ENCODE measurements at regions not wholly inside any gene's neighbourhood (a gene's known extent, or its start where the extent isn't known, plus 50 kb on each side); places are given as distances from the start of the nearest gene placed in this dataset.

- no peaks in the 10 kb centered on the region for H4K20me1 ChIP-seq (ENCODE audit: insufficient read depth, low read length)
- H3K27ac ChIP-seq (ENCODE audit: low read depth, low read length, poor library complexity, severe bottlenecking) = no peak overlapping the region
- H3K9me2 ChIP-seq (ENCODE audit: insufficient read depth, low read length) = no peaks in the 10 kb centered on the region
- no TSS peak for BruUV-seq (replicated peaks)
- H3K4me3 ChIP-seq (ENCODE audit: low read depth, low read length, poor library complexity, severe bottlenecking) = no peak overlapping the region
- H3K9me3 ChIP-seq (ENCODE audit: low read length) = no peaks in the 10 kb centered on the region
- CTCF ChIA-PET (ENCODE audit: unreplicated experiment) = no interaction called here
- POLR2A ChIA-PET = interaction anchor here (0.7 kb wide), 1 partner anchor 1483 kb away, joined by 3 read pairs; no protein-coding TSS in a partner anchor
- H3K4me1 ChIP-seq (ENCODE audit: insufficient read depth, low read length, poor library complexity, severe bottlenecking) = no peaks in the 10 kb centered on the region
- no peak overlapping the region for H2AFZ ChIP-seq (ENCODE audit: low read length)
- H3K36me3 ChIP-seq (ENCODE audit: insufficient read depth, low read length) = no peaks in the 10 kb centered on the region
- no peak overlapping the region for H3K4me2 ChIP-seq (ENCODE audit: low read length)
- no peaks in the 10 kb centered on the region for H3K79me2 ChIP-seq (ENCODE audit: insufficient read depth, low read depth, low read length)
- TF ChIP-seq, protein P1, sequence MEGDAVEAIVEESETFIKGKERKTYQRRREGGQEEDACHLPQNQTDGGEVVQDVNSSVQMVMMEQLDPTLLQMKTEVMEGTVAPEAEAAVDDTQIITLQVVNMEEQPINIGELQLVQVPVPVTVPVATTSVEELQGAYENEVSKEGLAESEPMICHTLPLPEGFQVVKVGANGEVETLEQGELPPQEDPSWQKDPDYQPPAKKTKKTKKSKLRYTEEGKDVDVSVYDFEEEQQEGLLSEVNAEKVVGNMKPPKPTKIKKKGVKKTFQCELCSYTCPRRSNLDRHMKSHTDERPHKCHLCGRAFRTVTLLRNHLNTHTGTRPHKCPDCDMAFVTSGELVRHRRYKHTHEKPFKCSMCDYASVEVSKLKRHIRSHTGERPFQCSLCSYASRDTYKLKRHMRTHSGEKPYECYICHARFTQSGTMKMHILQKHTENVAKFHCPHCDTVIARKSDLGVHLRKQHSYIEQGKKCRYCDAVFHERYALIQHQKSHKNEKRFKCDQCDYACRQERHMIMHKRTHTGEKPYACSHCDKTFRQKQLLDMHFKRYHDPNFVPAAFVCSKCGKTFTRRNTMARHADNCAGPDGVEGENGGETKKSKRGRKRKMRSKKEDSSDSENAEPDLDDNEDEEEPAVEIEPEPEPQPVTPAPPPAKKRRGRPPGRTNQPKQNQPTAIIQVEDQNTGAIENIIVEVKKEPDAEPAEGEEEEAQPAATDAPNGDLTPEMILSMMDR (conservative IDR thresholded peaks at IDR 0.05; ENCODE audit: low read length) = no peak
- TF ChIP-seq EZH2phosphoT487 (IDR thresholded peaks at IDR 0.05; ENCODE audit: borderline replicate concordance, low read depth, low read length) = no peak
- intact Hi-C loops (cut with micrococcal nuclease; ENCODE audit: unreplicated experiment) = no loop called here
- no peak for DNase-seq (ENCODE audit: low spot score)
Measured at GRCh38 chr1:118650107-118650807, 337.9 kb downstream of the TBX15 start.

GRCh38 chr1:118649369-118650106 lies 338.6 kb downstream of the TBX15 start:
- CTCF ChIA-PET (ENCODE audit: unreplicated experiment) = no interaction called here
- POLR2A ChIA-PET = interaction anchor here (0.7 kb wide), 1 partner anchor 1482 kb away, joined by 3 read pairs; no protein-coding TSS in a partner anchor
- Histone ChIP-seq H3K9me3 (ENCODE audit: low read length) (no peaks in the 10 kb centered on the region), H3K9me2 (ENCODE audit: insufficient read depth, low read length) (no peaks in the 10 kb centered on the region; the same call in 1 of the 2 replicates), H3K27ac (ENCODE audit: low read depth, low read length, poor library complexity, severe bottlenecking) (no peak overlapping the region), H4K20me1 (ENCODE audit: insufficient read depth, low read length) (no peaks in the 10 kb centered on the region), H3K36me3 (ENCODE audit: insufficient read depth, low read length) (no peaks in the 10 kb centered on the region), H2AFZ (ENCODE audit: low read length) (no peak overlapping the region), H3K4me1 (ENCODE audit: insufficient read depth, low read length, poor library complexity, severe bottlenecking) (no peaks in the 10 kb centered on the region), H3K4me2 (ENCODE audit: low read length) (no peak overlapping the region), H3K79me2 (ENCODE audit: insufficient read depth, low read depth, low read length) (no peaks in the 10 kb centered on the region), H3K4me3 (ENCODE audit: low read depth, low read length, poor library complexity, severe bottlenecking) (no peak overlapping the region)
- BruUV-seq (replicated peaks) = no TSS peak
- intact Hi-C loops (cut with micrococcal nuclease; ENCODE audit: unreplicated experiment) = no loop called here
- no peak for DNase-seq (ENCODE audit: low spot score)
- TF ChIP-seq EZH2phosphoT487 (IDR thresholded peaks at IDR 0.05; ENCODE audit: borderline replicate concordance, low read depth, low read length) = no peak
- TF ChIP-seq, protein P1 (conservative IDR thresholded peaks at IDR 0.05; ENCODE audit: low read length) = no peak

- no peak overlapping the region for H2AFZ ChIP-seq (ENCODE audit: low read length)
- DNase-seq (ENCODE audit: low spot score) = no peak
Measured at GRCh38 chr1:118636004-118636403, 352.1 kb downstream of the TBX15 start.

More at GRCh38 chr1:118636004-118636403, 352.1 kb downstream of the TBX15 start:
- BruUV-seq (replicated peaks) = no TSS peak
- Histone ChIP-seq H3K9me3 (ENCODE audit: low read length) (no peaks in the 10 kb centered on the region), H3K4me2 (ENCODE audit: low read length) (no peak overlapping the region), H4K20me1 (ENCODE audit: insufficient read depth, low read length) (no peaks in the 10 kb centered on the region), H3K27ac (ENCODE audit: low read depth, low read length, poor library complexity, severe bottlenecking) (no peak overlapping the region), H3K4me1 (ENCODE audit: insufficient read depth, low read length, poor library complexity, severe bottlenecking) (no peaks in the 10 kb centered on the region), H3K9me2 (ENCODE audit: insufficient read depth, low read length) (no peaks in the 10 kb centered on the region), H3K79me2 (ENCODE audit: insufficient read depth, low read depth, low read length) (no peaks in the 10 kb centered on the region), H3K4me3 (ENCODE audit: low read depth, low read length, poor library complexity, severe bottlenecking) (no peak overlapping the region), H3K36me3 (ENCODE audit: insufficient read depth, low read length) (no peaks in the 10 kb centered on the region)
- intact Hi-C loops (cut with micrococcal nuclease; ENCODE audit: unreplicated experiment) = no loop called here
- TF ChIP-seq, protein P1 (conservative IDR thresholded peaks at IDR 0.05; ENCODE audit: low read length) = no peak
- no peak for TF ChIP-seq EZH2phosphoT487 (IDR thresholded peaks at IDR 0.05; ENCODE audit: borderline replicate concordance, low read depth, low read length)
- ChIA-PET CTCF (ENCODE audit: unreplicated experiment) (no interaction called here), POLR2A (interaction anchor here (0.7 kb wide), 1 partner anchor 949 kb away, joined by 3 read pairs; no protein-coding TSS in a partner anchor)

Data from OCI-LY7 (cell line).